ENCODE measurements at regions not wholly inside any gene's neighbourhood (a gene's known extent, or its start where the extent isn't known, plus 50 kb on each side); places are given as distances from the start of the nearest gene placed in this dataset.

- no peak for TF ChIP-seq CTCF (IDR thresholded peaks at IDR 0.05; ENCODE audit: unreplicated experiment)
- Mint-ChIP-seq H3K4me3 (ENCODE audit: unreplicated experiment) (no peak overlapping the region), H3K36me3 (ENCODE audit: low read depth, unreplicated experiment) (no peaks in the 10 kb centered on the region), H3K9me3 (ENCODE audit: unreplicated experiment) (no peaks in the 10 kb centered on the region), H3K27ac (ENCODE audit: unreplicated experiment) (no peak overlapping the region), H3K27me3 (ENCODE audit: unreplicated experiment) (peaks cover 2% of the 10 kb centered on the region), H3K4me1 (ENCODE audit: unreplicated experiment) (no peaks in the 10 kb centered on the region)
- DNase-seq (ENCODE audit: low spot score), result no peak
These were observed 346.8 kb downstream of the TBL1XR1 start for GRCh38 chr3:176850498-176850897.

GRCh38 chr3:176848431-176849214, 348.7 kb downstream of the TBL1XR1 start:
- Mint-ChIP-seq H3K36me3 (ENCODE audit: low read depth, unreplicated experiment) (no peaks in the 10 kb centered on the region), H3K4me1 (ENCODE audit: unreplicated experiment) (no peaks in the 10 kb centered on the region), H3K27ac (ENCODE audit: unreplicated experiment) (no peak overlapping the region), H3K9me3 (ENCODE audit: unreplicated experiment) (no peaks in the 10 kb centered on the region), H3K27me3 (ENCODE audit: unreplicated experiment) (peaks cover 2% of the 10 kb centered on the region), H3K4me3 (ENCODE audit: unreplicated experiment) (no peak overlapping the region)
- TF ChIP-seq CTCF (IDR thresholded peaks at IDR 0.05; ENCODE audit: unreplicated experiment), result no peak
- no peak for DNase-seq (ENCODE audit: low spot score)

- H3K9me3 Mint-ChIP-seq (ENCODE audit: unreplicated experiment), result no peaks in the 10 kb centered on the region
- H3K27ac Mint-ChIP-seq (ENCODE audit: unreplicated experiment), result no peak overlapping the region
- no peak for DNase-seq (ENCODE audit: low spot score)
These were observed 354.4 kb downstream of the TBL1XR1 start for GRCh38 chr3:176842914-176843313.

GRCh38 chr3:176840641-176841286, 356.5 kb downstream of the TBL1XR1 start:
- Mint-ChIP-seq H3K36me3 (ENCODE audit: low read depth, unreplicated experiment) (no peaks in the 10 kb centered on the region), H3K27ac (ENCODE audit: unreplicated experiment) (no peak overlapping the region), H3K4me1 (ENCODE audit: unreplicated experiment) (no peaks in the 10 kb centered on the region), H3K4me3 (ENCODE audit: unreplicated experiment) (no peak overlapping the region), H3K9me3 (ENCODE audit: unreplicated experiment) (no peaks in the 10 kb centered on the region), H3K27me3 (ENCODE audit: unreplicated experiment) (no peaks in the 10 kb centered on the region)
- DNase-seq (ENCODE audit: low spot score), result no peak
- TF ChIP-seq CTCF (IDR thresholded peaks at IDR 0.05; ENCODE audit: unreplicated experiment), result no peak

More at GRCh38 chr3:176842914-176843313, 354.4 kb downstream of the TBL1XR1 start:
- Mint-ChIP-seq H3K36me3 (ENCODE audit: low read depth, unreplicated experiment) (no peaks in the 10 kb centered on the region), H3K4me1 (ENCODE audit: unreplicated experiment) (no peaks in the 10 kb centered on the region), H3K27me3 (ENCODE audit: unreplicated experiment) (peaks cover 2% of the 10 kb centered on the region), H3K4me3 (ENCODE audit: unreplicated experiment) (no peak overlapping the region)
- no peak for TF ChIP-seq CTCF (IDR thresholded peaks at IDR 0.05; ENCODE audit: unreplicated experiment)

- no peak overlapping the region for H3K27ac Mint-ChIP-seq (ENCODE audit: unreplicated experiment)
- H3K9me3 Mint-ChIP-seq (ENCODE audit: unreplicated experiment), result no peaks in the 10 kb centered on the region
- H3K36me3 Mint-ChIP-seq (ENCODE audit: low read depth, unreplicated experiment), result no peaks in the 10 kb centered on the region
- no peak overlapping the region for H3K4me3 Mint-ChIP-seq (ENCODE audit: unreplicated experiment)
- H3K4me1 Mint-ChIP-seq (ENCODE audit: unreplicated experiment), result no peaks in the 10 kb centered on the region
- no peak for TF ChIP-seq CTCF (IDR thresholded peaks at IDR 0.05; ENCODE audit: unreplicated experiment)
- no peaks in the 10 kb centered on the region for H3K27me3 Mint-ChIP-seq (ENCODE audit: unreplicated experiment)
- DNase-seq (ENCODE audit: low spot score), result no peak
These were observed 357.4 kb downstream of the TBL1XR1 start for GRCh38 chr3:176839901-176840300.

Measured in endothelial cell (in vitro differentiated cells).